Loucy (cell line): ENCODE measurements at regions not wholly inside any gene's neighbourhood (a gene's known extent, or its start where the extent isn't known, plus 50 kb on each side); places are given as distances from the start of the nearest gene placed in this dataset.

ENCODE experiments used
- H2AFZ ChIP-seq: fragments of 200-600 bp; sonication (generic); 2 replicates; pipeline ENCODE4 v1.6.0; 2016; ENCODE audit warnings: antibody characterized with exemption, mild to moderate bottlenecking, low read length, moderate library complexity
- H3F3A ChIP-seq: fragments of 200-600 bp; 2 replicates; pipeline ENCODE4 v1.6.0; 2016; ENCODE audit warnings: antibody characterized with exemption, low read depth, mild to moderate bottlenecking
- H3K27me3 ChIP-seq: fragments of 200-600 bp; sonication (generic); 2 replicates; pipeline ENCODE4 v1.6.1; 2014; ENCODE audit warnings: low read length, mild to moderate bottlenecking; ENCODE audit not compliant: insufficient read depth, poor library complexity, severe bottlenecking
- H3K36me3 ChIP-seq: fragments of 200-600 bp; sonication (generic); 2 replicates; pipeline ENCODE4 v1.6.1; 2016; ENCODE audit warnings: low read length; ENCODE audit not compliant: insufficient read depth
- H3K4me1 ChIP-seq: fragments of 200-600 bp; sonication (generic); 2 replicates; pipeline ENCODE4 v1.5.1; 2014; ENCODE audit warnings: low read length, mild to moderate bottlenecking; ENCODE audit not compliant: insufficient read depth, poor library complexity, severe bottlenecking
- H3K4me2 ChIP-seq: fragments of 200-600 bp; sonication (generic); 2 replicates; pipeline ENCODE4 v1.6.0; 2014; ENCODE audit warnings: antibody characterized with exemption, low read length, low read depth, mild to moderate bottlenecking; ENCODE audit not compliant: poor library complexity, severe bottlenecking
- H3K4me3 ChIP-seq: fragments of 200-600 bp; sonication (generic); 2 replicates; pipeline ENCODE4 v1.5.1; 2014; ENCODE audit warnings: low read length, mild to moderate bottlenecking, mixed read lengths; ENCODE audit not compliant: poor library complexity, severe bottlenecking
- H3K79me2 ChIP-seq: fragments of 200-600 bp; sonication (generic); 2 replicates; pipeline ENCODE4 v1.6.1; 2014; ENCODE audit warnings: low read length; ENCODE audit not compliant: insufficient read depth
- H3K9ac ChIP-seq: fragments of 200-600 bp; sonication (generic); 2 replicates; pipeline ENCODE4 v1.6.0; 2014; ENCODE audit warnings: mild to moderate bottlenecking, low read depth, low read length, moderate library complexity; ENCODE audit not compliant: poor library complexity, severe bottlenecking
- H3K9me2 ChIP-seq: fragments of 200-600 bp; sonication (generic); replicated peaks from 2 replicates; pipeline ENCODE4 v1.6.1; 2016; ENCODE audit warnings: low read depth, low read length, mixed read lengths
- H3K9me3 ChIP-seq: fragments of 200-600 bp; sonication (generic); 2 replicates; pipeline ENCODE4 v1.6.1; 2014; ENCODE audit warnings: mild to moderate bottlenecking, antibody characterized with exemption, low read length, low read depth; ENCODE audit not compliant: insufficient read depth
- H4K20me1 ChIP-seq: fragments of 200-600 bp; sonication (generic); 2 replicates; pipeline ENCODE4 v1.6.0; 2014; ENCODE audit warnings: antibody characterized with exemption, low read length, mild to moderate bottlenecking; ENCODE audit not compliant: insufficient read depth, poor library complexity, severe bottlenecking
- CTCF ChIP-seq: fragments of 200-600 bp; sonication (generic); conservative IDR thresholded peaks from 2 replicates; pipeline ENCODE4 v1.5.1; 2014; ENCODE audit warnings: mild to moderate bottlenecking, antibody characterized with exemption, low read length
- EZH2phosphoT487 ChIP-seq: fragments of 200-600 bp; IDR thresholded peaks from 2 replicates; pipeline ENCODE4 v1.6.1; 2018; ENCODE audit warnings: antibody characterized with exemption, mild to moderate bottlenecking, moderate library complexity, borderline replicate concordance

DNA sequence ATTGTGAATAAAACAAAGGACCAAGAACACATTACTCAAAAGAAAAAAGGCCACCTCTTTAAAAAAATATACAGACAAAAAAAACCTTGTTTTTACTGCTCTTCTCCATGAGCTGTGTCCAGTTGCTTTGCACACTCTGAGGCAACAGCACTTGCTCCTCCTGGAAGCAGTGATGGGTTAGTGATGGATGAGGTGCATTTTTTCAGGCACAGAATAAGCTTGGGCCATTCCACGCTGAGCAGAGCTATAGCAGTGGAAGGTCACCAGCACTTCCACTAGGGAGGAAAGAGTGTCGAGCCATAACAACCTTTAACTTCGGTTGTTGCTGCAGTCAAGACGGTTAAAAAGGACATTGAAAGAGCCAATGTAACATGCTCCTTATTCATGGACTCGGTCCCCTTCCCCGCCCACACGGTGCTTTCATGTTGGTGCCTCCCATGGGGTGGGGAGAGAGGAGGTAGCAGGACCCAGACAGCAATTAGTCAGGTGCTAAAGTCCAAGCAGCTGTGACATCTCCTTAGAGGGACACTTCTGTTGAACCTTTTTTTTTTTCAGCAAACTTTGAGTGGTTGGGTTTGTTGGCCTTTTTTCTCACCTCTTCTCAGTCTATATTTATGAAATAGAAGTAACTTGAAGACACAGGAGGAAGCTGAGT is 136.5 kb upstream of the ADARB2 start:
- Histone ChIP-seq H3K36me3 (no peaks in the 10 kb centered on the region), H4K20me1 (no peaks in the 10 kb centered on the region), H3K9me3 (no peaks in the 10 kb centered on the region), H2AFZ (no peak overlapping the region), H3K4me2 (no peak overlapping the region), H3K9me2 (no peaks in the 10 kb centered on the region), H3K9ac (no peak overlapping the region), H3K4me3 (no peak overlapping the region), H3K4me1 (no peaks in the 10 kb centered on the region), H3K79me2 (no peaks in the 10 kb centered on the region), H3F3A (no peaks in the 10 kb centered on the region), H3K27me3 (no peaks in the 10 kb centered on the region)
- no peak for TF ChIP-seq EZH2phosphoT487
- no peak for TF ChIP-seq CTCF

DNA sequence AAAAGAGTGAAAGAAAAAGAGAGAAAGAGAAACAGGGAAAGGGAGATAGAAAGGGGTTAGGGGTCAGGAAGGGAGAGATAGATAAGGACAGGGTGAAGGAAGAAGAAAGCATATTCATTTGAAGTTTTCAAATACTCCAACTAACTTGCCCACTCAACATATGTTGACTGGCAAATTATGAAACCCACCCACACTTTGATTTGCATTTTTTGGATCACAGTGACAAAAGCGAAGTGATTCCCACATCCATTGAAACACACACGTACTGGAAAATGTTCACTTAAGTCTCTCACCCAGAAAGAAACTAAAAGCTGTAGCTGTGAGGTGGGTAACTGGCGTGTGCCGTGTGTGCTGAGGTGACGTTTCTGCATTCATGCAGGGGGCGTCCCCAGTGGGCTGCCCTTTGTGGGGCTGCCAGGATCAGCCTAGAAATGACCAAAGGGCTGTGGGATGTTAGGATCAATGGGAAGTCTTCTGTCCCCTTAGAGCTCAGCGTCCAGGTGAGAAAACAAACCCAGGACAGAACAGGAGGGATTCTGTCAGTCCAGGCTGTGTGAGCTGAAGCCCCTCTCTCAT is 134.9 kb upstream of the ADARB2 start:
- Histone ChIP-seq H3K9ac (no peak overlapping the region), H3K4me1 (no peaks in the 10 kb centered on the region), H2AFZ (no peak overlapping the region), H3K4me3 (no peak overlapping the region), H3F3A (no peaks in the 10 kb centered on the region), H3K4me2 (no peak overlapping the region), H3K9me2 (no peaks in the 10 kb centered on the region), H3K79me2 (no peaks in the 10 kb centered on the region), H3K9me3 (no peaks in the 10 kb centered on the region), H3K27me3 (no peaks in the 10 kb centered on the region), H4K20me1 (no peaks in the 10 kb centered on the region), H3K36me3 (no peaks in the 10 kb centered on the region)
- no peak for TF ChIP-seq EZH2phosphoT487
- TF ChIP-seq CTCF = no peak

DNA sequence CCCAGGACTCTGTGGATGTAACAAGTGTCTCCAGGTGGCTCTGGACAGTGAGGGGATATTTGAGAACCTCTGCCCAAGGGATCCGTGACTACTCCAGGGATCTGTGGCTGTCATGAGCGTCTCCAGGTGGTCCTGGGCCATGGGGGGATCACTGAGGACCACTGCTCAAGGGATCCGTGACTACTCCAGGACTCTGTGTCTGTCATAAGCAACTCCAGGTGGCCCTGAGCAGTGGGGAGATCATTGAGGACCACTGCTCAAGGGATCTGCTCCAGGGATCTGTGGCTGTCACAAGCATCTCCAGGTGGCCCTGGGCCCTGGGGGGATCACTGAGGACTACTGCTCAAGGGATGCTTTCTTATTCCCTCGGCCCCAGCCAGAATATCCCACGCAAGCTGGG is 133.2 kb upstream of the ADARB2 start:
- Histone ChIP-seq H3K27me3 (no peaks in the 10 kb centered on the region), H3K4me3 (no peak overlapping the region), H3K4me1 (peaks cover 1% of the 10 kb centered on the region), H3K36me3 (no peaks in the 10 kb centered on the region), H3K9me2 (no peaks in the 10 kb centered on the region), H3K79me2 (no peaks in the 10 kb centered on the region), H4K20me1 (no peaks in the 10 kb centered on the region), H3K9me3 (no peaks in the 10 kb centered on the region), H3F3A (no peaks in the 10 kb centered on the region), H2AFZ (no peak overlapping the region), H3K4me2 (no peak overlapping the region), H3K9ac (no peak overlapping the region)
- TF ChIP-seq EZH2phosphoT487 (no peak), CTCF (no peak)
